Spinal cord (tissue), 9 donors: ENCODE measurements at regions not wholly inside any gene's neighbourhood (a gene's known extent, or its start where the extent isn't known, plus 50 kb on each side); places are given as distances from the start of the nearest gene placed in this dataset.

Experiments used
- DNase-seq, 6 donors: peaks; one replicate each; pipeline versions ENCODE4 v3.0.0 to v3.0.0-alpha.2; 2013 to 2015; ENCODE audit warnings: low spot score in 6 of 6, low read depth in 4 of 6
- H3K27ac ChIP-seq: one replicate; pipeline ENCODE4 v1.5.1; 2013; ENCODE audit warnings: low read depth, low read length, control low read depth
- H3K27me3 ChIP-seq: one replicate; pipeline ENCODE4 v1.6.1; 2013; ENCODE audit warnings: low read length; ENCODE audit not compliant: control insufficient read depth, insufficient read depth
- H3K36me3 ChIP-seq: one replicate; pipeline ENCODE4 v1.6.1; 2013; ENCODE audit warnings: low read length; ENCODE audit not compliant: control insufficient read depth, insufficient read depth
- H3K4me1 ChIP-seq: one replicate; pipeline ENCODE4 v1.6.1; 2013; ENCODE audit warnings: low read length; ENCODE audit not compliant: control insufficient read depth, insufficient read depth
- H3K4me3 ChIP-seq: one replicate; pipeline ENCODE4 v1.5.1; 2013; ENCODE audit warnings: low read depth, low read length, control low read depth
- H3K9me3 ChIP-seq: one replicate; pipeline ENCODE4 v1.6.1; 2013; ENCODE audit warnings: low read length; ENCODE audit not compliant: control insufficient read depth, insufficient read depth
- WGBS: methylation state at CpG from one replicate; pipeline ENCODE4 v1.1.5; 2013; ENCODE audit warnings: missing lambda C conversion rate; ENCODE audit not compliant: insufficient coverage; 5-methylcytosine and 5-hydroxymethylcytosine counted together
- donor health status: healthy.

GRCh38 chr4:188414441-188414840 is 275.2 kb downstream of the TRIML1 start:
- H3K4me1 ChIP-seq, result no peaks in the 10 kb centered on the region
- no peak overlapping the region for H3K4me3 ChIP-seq
- H3K36me3 ChIP-seq, result no peaks in the 10 kb centered on the region
- no peak overlapping the region for H3K27ac ChIP-seq
- no peaks in the 10 kb centered on the region for H3K27me3 ChIP-seq
- WGBS, result 99% methylated on average over 7 of the region's 10 CpGs
- DNase-seq, result no peak
- H3K9me3 ChIP-seq, result no peaks in the 10 kb centered on the region

DNA sequence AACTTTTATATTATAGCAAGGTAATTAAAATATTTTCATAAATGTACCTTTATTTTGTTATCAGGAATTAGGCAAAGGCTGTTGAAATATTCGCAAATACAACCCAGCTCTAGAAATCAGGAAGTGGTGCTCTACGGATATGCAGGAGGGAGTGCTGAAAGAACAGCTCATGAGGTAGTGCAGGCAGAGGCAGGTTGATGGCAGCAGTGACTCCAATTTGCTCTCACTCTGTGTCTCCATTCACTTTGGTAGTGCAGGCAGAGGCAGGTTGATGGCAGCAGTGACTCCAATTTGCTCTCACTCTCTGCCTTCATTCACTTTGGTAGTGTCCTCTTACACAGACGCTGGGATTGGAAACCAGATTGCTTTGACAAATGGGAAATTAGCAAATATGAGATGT is 277.9 kb downstream of the TRIML1 start:
- Histone ChIP-seq H3K27me3 (no peaks in the 10 kb centered on the region), H3K27ac (no peak overlapping the region), H3K36me3 (no peaks in the 10 kb centered on the region), H3K4me3 (no peak overlapping the region), H3K9me3 (no peaks in the 10 kb centered on the region), H3K4me1 (no peaks in the 10 kb centered on the region)
- DNase-seq, result peak in 3 of 6 donors; percentile 20 to 85 (median 38)
- WGBS, result 55% methylated on average over 2 of the region's 3 CpGs

GRCh38 chr4:188423039-188423438 is 283.8 kb downstream of the TRIML1 start:
- WGBS, result 100% methylated on average over 1 of the region's 4 CpGs
- no peak for DNase-seq
- H3K9me3 ChIP-seq, result no peaks in the 10 kb centered on the region
- no peaks in the 10 kb centered on the region for H3K4me1 ChIP-seq
- H3K4me3 ChIP-seq, result no peak overlapping the region
- no peak overlapping the region for H3K27ac ChIP-seq
- no peaks in the 10 kb centered on the region for H3K27me3 ChIP-seq
- no peaks in the 10 kb centered on the region for H3K36me3 ChIP-seq

GRCh38 chr4:188428935-188429334 is 289.7 kb downstream of the TRIML1 start:
- H3K4me1 ChIP-seq, result no peaks in the 10 kb centered on the region
- H3K27me3 ChIP-seq, result no peaks in the 10 kb centered on the region
- peak in 1 of 6 donors; percentile 45 for DNase-seq
- no peak overlapping the region for H3K4me3 ChIP-seq
- no peak overlapping the region for H3K27ac ChIP-seq
- no peaks in the 10 kb centered on the region for H3K9me3 ChIP-seq
- WGBS, result 35% methylated on average over 2 of the region's 6 CpGs
- no peaks in the 10 kb centered on the region for H3K36me3 ChIP-seq

DNA sequence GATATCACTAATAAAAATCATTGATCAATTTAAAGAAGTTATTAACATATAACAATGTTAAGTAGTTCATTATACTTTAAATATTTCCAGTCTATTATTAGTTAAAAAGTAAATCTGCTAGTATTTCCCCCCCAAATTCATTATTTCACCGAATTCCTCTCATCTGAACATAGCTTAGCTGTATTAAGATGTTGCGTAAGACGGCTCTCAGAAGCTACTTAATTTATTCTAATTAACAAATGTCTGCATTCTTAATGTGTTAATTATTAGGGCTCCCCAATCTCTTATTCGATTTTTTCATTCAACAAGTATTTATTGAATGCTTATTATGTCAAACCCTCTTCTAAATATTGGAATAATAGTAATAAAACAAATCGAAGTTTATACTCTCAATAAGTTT is 290.7 kb downstream of the TRIML1 start:
- no peaks in the 10 kb centered on the region for H3K27me3 ChIP-seq
- H3K36me3 ChIP-seq, result no peaks in the 10 kb centered on the region
- no CpG with 5 or more reads among the region's 5 CpGs for WGBS
- no peak overlapping the region for H3K27ac ChIP-seq
- H3K9me3 ChIP-seq, result no peaks in the 10 kb centered on the region
- H3K4me1 ChIP-seq, result no peaks in the 10 kb centered on the region
- no peak for DNase-seq
- no peak overlapping the region for H3K4me3 ChIP-seq

GRCh38 chr4:188430384-188430783 is 291.1 kb downstream of the TRIML1 start:
- no peaks in the 10 kb centered on the region for H3K27me3 ChIP-seq
- WGBS, result 47% methylated on average over 2 of the region's 2 CpGs
- no peak overlapping the region for H3K4me3 ChIP-seq
- no peaks in the 10 kb centered on the region for H3K9me3 ChIP-seq
- H3K27ac ChIP-seq, result no peak overlapping the region
- DNase-seq, result no peak
- H3K4me1 ChIP-seq, result no peaks in the 10 kb centered on the region
- no peaks in the 10 kb centered on the region for H3K36me3 ChIP-seq

DNA sequence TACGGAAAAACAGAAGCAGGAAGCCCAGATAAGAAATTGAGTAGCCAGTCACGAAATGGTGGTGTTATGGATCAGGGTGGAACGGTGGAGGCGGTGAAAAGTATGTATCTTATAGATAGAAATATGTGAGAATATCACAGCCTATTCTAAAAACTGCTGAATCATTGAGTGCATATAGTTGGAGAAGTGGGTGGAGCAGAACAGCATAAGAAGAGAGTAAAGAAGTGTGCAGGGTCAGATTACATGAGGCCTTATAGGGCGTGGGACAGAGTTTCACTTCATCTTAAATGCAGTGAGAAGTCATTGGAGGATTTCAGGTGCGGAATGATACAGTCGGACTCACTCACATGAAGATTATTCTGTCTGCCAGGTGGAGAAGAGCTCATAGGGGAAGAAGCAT is 293.1 kb downstream of the TRIML1 start:
- DNase-seq, result no peak
- 100% methylated on average over 3 of the region's 7 CpGs for WGBS
- Histone ChIP-seq H3K4me3 (no peak overlapping the region), H3K27me3 (no peaks in the 10 kb centered on the region), H3K4me1 (no peaks in the 10 kb centered on the region), H3K27ac (no peak overlapping the region), H3K9me3 (no peaks in the 10 kb centered on the region), H3K36me3 (no peaks in the 10 kb centered on the region)

- no peak for DNase-seq
- WGBS, result 65% methylated on average over 2 of the region's 4 CpGs
Measured at GRCh38 chr4:188433741-188434315, 294.6 kb downstream of the TRIML1 start.

DNA sequence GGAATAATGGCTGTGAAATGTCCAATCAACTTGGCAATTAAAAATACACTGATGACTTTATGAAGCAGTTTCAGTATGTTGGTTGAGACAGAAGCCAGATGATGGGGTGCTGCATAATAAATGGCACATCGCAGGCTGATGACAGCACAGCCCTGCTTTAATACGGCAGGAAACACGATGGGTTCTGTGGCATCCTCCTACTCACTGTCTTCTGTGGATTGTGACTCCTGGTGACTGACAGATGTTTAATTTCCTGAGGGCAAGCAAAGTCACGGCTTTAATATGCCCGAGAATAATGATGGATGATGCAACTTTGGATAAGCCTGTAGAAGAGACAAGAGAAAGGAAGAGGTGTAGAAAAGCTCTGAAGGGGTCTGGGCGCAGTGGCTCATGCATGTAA is 295.4 kb downstream of the TRIML1 start:
- WGBS, result 85% methylated on average over 5 of the region's 6 CpGs

More at GRCh38 chr4:188433741-188434315, 294.6 kb downstream of the TRIML1 start:
- Histone ChIP-seq H3K27ac (no peak overlapping the region), H3K4me1 (no peaks in the 10 kb centered on the region), H3K4me3 (no peak overlapping the region), H3K36me3 (no peaks in the 10 kb centered on the region), H3K9me3 (no peaks in the 10 kb centered on the region), H3K27me3 (no peaks in the 10 kb centered on the region)

GRCh38 chr4:188435381-188435780 is 296.1 kb downstream of the TRIML1 start:
- Histone ChIP-seq H3K4me1 (peaks cover 7% of the 10 kb centered on the region), H3K36me3 (no peaks in the 10 kb centered on the region), H3K9me3 (no peaks in the 10 kb centered on the region), H3K27ac (no peak overlapping the region), H3K4me3 (no peak overlapping the region), H3K27me3 (no peaks in the 10 kb centered on the region)
- DNase-seq, result no peak
- WGBS, result 92% methylated on average over 2 of the region's 4 CpGs

More for the DNA sequence above, 295.4 kb downstream of the TRIML1 start:
- no peak overlapping the region for H3K27ac ChIP-seq
- H3K27me3 ChIP-seq, result no peaks in the 10 kb centered on the region
- no peaks in the 10 kb centered on the region for H3K9me3 ChIP-seq
- peak in 1 of 6 donors; percentile 12 for DNase-seq
- H3K36me3 ChIP-seq, result no peaks in the 10 kb centered on the region
- H3K4me3 ChIP-seq, result no peak overlapping the region
- peaks cover under 1% of the 10 kb centered on the region for H3K4me1 ChIP-seq
